Neural cell (in vitro differentiated cells): ENCODE measurements at regions not wholly inside any gene's neighbourhood (a gene's known extent, or its start where the extent isn't known, plus 50 kb on each side); places are given as distances from the start of the nearest gene placed in this dataset.

Experiments
- H2AFZ ChIP-seq: fragments of 200-600, 300-800 bp; sonication (generic), shearing (Covaris generic); 2 replicates; pipeline ENCODE4 v1.6.0; 2014; ENCODE audit warnings: low read depth, mild to moderate bottlenecking, antibody characterized with exemption, low read length, moderate library complexity
- H3F3A ChIP-seq: fragments of 200-600 bp; shearing (Covaris generic); 2 replicates; pipeline ENCODE4 v1.6.1; 2016; ENCODE audit warnings: mild to moderate bottlenecking, moderate library complexity, mixed read lengths, antibody characterized with exemption, low read length; ENCODE audit not compliant: insufficient read depth, poor library complexity, severe bottlenecking
- H3K27ac ChIP-seq: fragments of 200-600, 300-800 bp; sonication (generic), shearing (Covaris generic); 2 replicates; pipeline ENCODE4 v1.5.1; 2014; ENCODE audit warnings: mild to moderate bottlenecking, low read length, moderate library complexity
- H3K27me3 ChIP-seq: fragments of 300-800, 200-600 bp; sonication (generic), shearing (Covaris generic); 2 replicates; pipeline ENCODE4 v1.6.0; 2014; ENCODE audit warnings: mild to moderate bottlenecking, low read depth, low read length, moderate library complexity; ENCODE audit not compliant: insufficient read depth
- H3K36me3 ChIP-seq: fragments of 300-800, 200-600 bp; sonication (generic), shearing (Covaris generic); 2 replicates; pipeline ENCODE4 v1.5.1; 2014; ENCODE audit warnings: mild to moderate bottlenecking, antibody characterized with exemption, low read length, moderate library complexity; ENCODE audit not compliant: insufficient read depth
- H3K4me2 ChIP-seq: fragments of 300-800, 200-600 bp; sonication (generic), shearing (Covaris generic); 2 replicates; pipeline ENCODE4 v1.6.0; 2014; ENCODE audit warnings: mild to moderate bottlenecking, low read length
- H3K4me3 ChIP-seq: fragments of 300-800, 200-600 bp; sonication (generic), shearing (Covaris generic); 2 replicates; pipeline ENCODE4 v1.5.1; 2014; ENCODE audit warnings: mild to moderate bottlenecking, low read length, moderate library complexity
- H3K79me2 ChIP-seq: fragments of 200-600 bp; shearing (Covaris generic); replicated peaks from 2 replicates; pipeline ENCODE4 v1.6.0; 2014; ENCODE audit warnings: mild to moderate bottlenecking, low read length, moderate library complexity; ENCODE audit not compliant: insufficient read depth
- H3K9ac ChIP-seq: fragments of 300-800, 200-600 bp; sonication (generic), shearing (Covaris generic); 2 replicates; pipeline ENCODE4 v1.6.1; 2016; ENCODE audit warnings: mild to moderate bottlenecking, low read length, mixed read lengths
- H3K9me2 ChIP-seq: fragments of 200-600 bp; shearing (Covaris generic); 2 replicates; pipeline ENCODE4 v1.6.1; 2016; ENCODE audit warnings: mild to moderate bottlenecking, low read length, mixed read lengths; ENCODE audit not compliant: insufficient read depth
- H3K9me3 ChIP-seq: fragments of 200-600, 300-800 bp; sonication (generic), shearing (Covaris generic); 2 replicates; pipeline ENCODE4 v1.6.1; 2016; ENCODE audit warnings: mild to moderate bottlenecking, mixed run types, low read length, moderate library complexity, mixed read lengths
- H4K20me1 ChIP-seq: fragments of 200-600 bp; shearing (Covaris generic); 2 replicates; pipeline ENCODE4 v1.6.1; 2016; ENCODE audit warnings: mild to moderate bottlenecking, mixed run types; ENCODE audit not compliant: insufficient read depth
- CTCF ChIP-seq: fragments of 450-650 bp; IDR thresholded peaks from 2 replicates; pipeline ENCODE4 v1.5.1; 2014; ENCODE audit warnings: antibody characterized with exemption, mild to moderate bottlenecking, moderate library complexity; ENCODE audit not compliant: poor library complexity, severe bottlenecking
- EP300 ChIP-seq: fragments of 450-650 bp; conservative IDR thresholded peaks from 2 replicates; pipeline ENCODE4 v1.6.1; 2014; ENCODE audit warnings: antibody characterized with exemption, mild to moderate bottlenecking, moderate library complexity; ENCODE audit not compliant: poor library complexity, severe bottlenecking
- EZH2 ChIP-seq: fragments of 200-600, 300-800 bp; shearing (Covaris generic), sonication (generic); IDR thresholded peaks from 2 replicates; pipeline ENCODE4 v1.6.1; 2014; ENCODE audit warnings: antibody characterized with exemption, low read length, borderline replicate concordance, mild to moderate bottlenecking; ENCODE audit not compliant: insufficient read depth, poor library complexity, severe bottlenecking
- MXI1 ChIP-seq: fragments of 450-650 bp; conservative IDR thresholded peaks from 2 replicates; pipeline ENCODE4 v1.6.1; 2014; ENCODE audit warnings: antibody characterized with exemption, mild to moderate bottlenecking; ENCODE audit not compliant: poor library complexity, severe bottlenecking
- POLR2AphosphoS5 ChIP-seq: IDR thresholded peaks from 2 replicates; pipeline ENCODE4 v1.6.1; 2012
- RAD21 ChIP-seq: fragments of 450-650 bp; conservative IDR thresholded peaks from 2 replicates; pipeline ENCODE4 v1.6.1; 2014; ENCODE audit warnings: antibody characterized with exemption, mild to moderate bottlenecking, moderate library complexity
- REST ChIP-seq: IDR thresholded peaks from 2 replicates; pipeline ENCODE4 v1.6.1; 2012; ENCODE audit warnings: borderline replicate concordance
- SMC3 ChIP-seq: fragments of 450-650 bp; conservative IDR thresholded peaks from 2 replicates; pipeline ENCODE4 v1.6.1; 2014; ENCODE audit warnings: antibody characterized with exemption, mild to moderate bottlenecking, moderate library complexity; ENCODE audit not compliant: poor library complexity
- TAF1 ChIP-seq: IDR thresholded peaks from 2 replicates; pipeline ENCODE4 v1.6.1; 2012; ENCODE audit warnings: low read depth

- Histone ChIP-seq H3K9me2 (no peaks in the 10 kb centered on the region), H3F3A (no peaks in the 10 kb centered on the region), H4K20me1 (no peaks in the 10 kb centered on the region), H3K4me2 (no peak overlapping the region), H3K36me3 (no peaks in the 10 kb centered on the region), H3K79me2 (no peaks in the 10 kb centered on the region), H3K9ac (no peak overlapping the region), H3K4me3 (no peak overlapping the region), H3K9me3 (no peaks in the 10 kb centered on the region), H3K27me3 (no peaks in the 10 kb centered on the region), H3K27ac (no peak overlapping the region), H2AFZ (no peak overlapping the region)
- TF ChIP-seq CTCF, result no peak
- TF ChIP-seq SMC3, result no peak
- no peak for TF ChIP-seq POLR2AphosphoS5
- no peak for TF ChIP-seq REST
- no peak for TF ChIP-seq TAF1
- no peak for TF ChIP-seq EZH2
- TF ChIP-seq RAD21, result no peak
- no peak for TF ChIP-seq EP300
- no peak for TF ChIP-seq MXI1
Observed at GRCh38 chr10:33790521-33791271, 456.2 kb upstream of the NRP1 start.

- Histone ChIP-seq H3F3A (no peaks in the 10 kb centered on the region), H2AFZ (no peak overlapping the region), H3K9ac (no peak overlapping the region), H3K27ac (no peak overlapping the region), H3K27me3 (no peaks in the 10 kb centered on the region), H3K9me3 (peaks cover 4% of the 10 kb centered on the region), H3K4me2 (no peak overlapping the region), H3K9me2 (no peaks in the 10 kb centered on the region), H3K4me3 (no peak overlapping the region), H4K20me1 (no peaks in the 10 kb centered on the region), H3K36me3 (no peaks in the 10 kb centered on the region), H3K79me2 (no peaks in the 10 kb centered on the region)
- TF ChIP-seq TAF1, result no peak
- TF ChIP-seq SMC3, result no peak
- no peak for TF ChIP-seq EP300
- TF ChIP-seq RAD21, result no peak
- no peak for TF ChIP-seq CTCF
- no peak for TF ChIP-seq REST
- TF ChIP-seq MXI1, result no peak
Observed at GRCh38 chr10:33783557-33783956, 449.1 kb upstream of the NRP1 start.
